ENCODE measurements at regions not wholly inside any gene's neighbourhood (a gene's known extent, or its start where the extent isn't known, plus 50 kb on each side); places are given as distances from the start of the nearest gene placed in this dataset.

GRCh38 chrX:40197071-40197470 is 99.3 kb upstream of the BCOR start:
- H3K4me1 ChIP-seq (ENCODE audit: control insufficient read depth in 3 of 3, insufficient read depth in 2 of 3, low read depth in 1 of 3, low read length in 2 of 3) = no peaks in the 10 kb centered on the region
- no peak for FAIRE-seq
- H3K4me3 ChIP-seq (ENCODE audit: low read depth in 1 of 3, low read length in 3 of 3) = no peak overlapping the region
- no peak for DNase-seq
- H3K9me3 ChIP-seq (ENCODE audit: control insufficient read depth in 2 of 2, insufficient read depth in 1 of 2, low read depth in 1 of 2, low read length in 1 of 2) = no peaks in the 10 kb centered on the region
- no peak overlapping the region for H3K27ac ChIP-seq (ENCODE audit: low read depth in 1 of 3, low read length in 2 of 3)
- no peaks in the 10 kb centered on the region for H3K36me3 ChIP-seq (ENCODE audit: control insufficient read depth in 3 of 3, insufficient read depth in 2 of 3, low read depth in 1 of 3, low read length in 3 of 3)
- no peaks in the 10 kb centered on the region for H3K27me3 ChIP-seq (ENCODE audit: control insufficient read depth in 3 of 3, insufficient read depth in 3 of 3, low read length in 3 of 3)
- 73 to 87% (median 85%) methylated on average over 6 of the region's 6 CpGs for WGBS, 3 donors

- DNase-seq (no peak), FAIRE-seq (no peak)
- Histone ChIP-seq H3K36me3 (ENCODE audit: control insufficient read depth in 3 of 3, insufficient read depth in 2 of 3, low read depth in 1 of 3, low read length in 3 of 3) (no peaks in the 10 kb centered on the region), H3K4me3 (ENCODE audit: low read depth in 1 of 3, low read length in 3 of 3) (no peak overlapping the region), H3K27ac (ENCODE audit: low read depth in 1 of 3, low read length in 2 of 3) (no peak overlapping the region), H3K4me1 (ENCODE audit: control insufficient read depth in 3 of 3, insufficient read depth in 2 of 3, low read depth in 1 of 3, low read length in 2 of 3) (no peaks in the 10 kb centered on the region), H3K27me3 (ENCODE audit: control insufficient read depth in 3 of 3, insufficient read depth in 3 of 3, low read length in 3 of 3) (no peaks in the 10 kb centered on the region), H3K9me3 (ENCODE audit: control insufficient read depth in 2 of 2, insufficient read depth in 1 of 2, low read depth in 1 of 2, low read length in 1 of 2) (no peaks in the 10 kb centered on the region)
- 90 to 100% (median 90%) methylated on average over 1 of the region's 1 CpG for WGBS, 3 donors
Measured at GRCh38 chrX:40195368-40195767, 97.6 kb upstream of the BCOR start.

GRCh38 chrX:40192196-40192595 is 94.4 kb upstream of the BCOR start:
- Histone ChIP-seq H3K9me3 (ENCODE audit: control insufficient read depth in 2 of 2, insufficient read depth in 1 of 2, low read depth in 1 of 2, low read length in 1 of 2) (no peaks in the 10 kb centered on the region), H3K27me3 (ENCODE audit: control insufficient read depth in 3 of 3, insufficient read depth in 3 of 3, low read length in 3 of 3) (no peaks in the 10 kb centered on the region), H3K27ac (ENCODE audit: low read depth in 1 of 3, low read length in 2 of 3) (no peak overlapping the region), H3K36me3 (ENCODE audit: control insufficient read depth in 3 of 3, insufficient read depth in 2 of 3, low read depth in 1 of 3, low read length in 3 of 3) (no peaks in the 10 kb centered on the region), H3K4me3 (ENCODE audit: low read depth in 1 of 3, low read length in 3 of 3) (no peak overlapping the region), H3K4me1 (ENCODE audit: control insufficient read depth in 3 of 3, insufficient read depth in 2 of 3, low read depth in 1 of 3, low read length in 2 of 3) (no peaks in the 10 kb centered on the region)
- FAIRE-seq = no peak
- 73 to 85% (median 75%) methylated on average over 1 of the region's 1 CpG for WGBS, 3 donors
- DNase-seq = no peak

- DNase-seq (no peak), FAIRE-seq (no peak)
- no peaks in the 10 kb centered on the region for H3K27me3 ChIP-seq (ENCODE audit: control insufficient read depth in 3 of 3, insufficient read depth in 3 of 3, low read length in 3 of 3)
- H3K9me3 ChIP-seq (ENCODE audit: control insufficient read depth in 2 of 2, insufficient read depth in 1 of 2, low read depth in 1 of 2, low read length in 1 of 2) = peaks cover 0 to 5% of the 10 kb centered on the region in 2 donors
- H3K36me3 ChIP-seq (ENCODE audit: control insufficient read depth in 3 of 3, insufficient read depth in 2 of 3, low read depth in 1 of 3, low read length in 3 of 3) = no peaks in the 10 kb centered on the region
- WGBS, 3 donors = 71 to 82% (median 72%) methylated on average over 4 of the region's 4 CpGs
- H3K4me1 ChIP-seq (ENCODE audit: control insufficient read depth in 3 of 3, insufficient read depth in 2 of 3, low read depth in 1 of 3, low read length in 2 of 3) = no peaks in the 10 kb centered on the region
- no peak overlapping the region for H3K4me3 ChIP-seq (ENCODE audit: low read depth in 1 of 3, low read length in 3 of 3)
- H3K27ac ChIP-seq (ENCODE audit: low read depth in 1 of 3, low read length in 2 of 3) = no peak overlapping the region
Measured at GRCh38 chrX:40189637-40190036, 91.9 kb upstream of the BCOR start.

GRCh38 chrX:40188573-40189417 is 91.0 kb upstream of the BCOR start:
- no peak for FAIRE-seq
- Histone ChIP-seq H3K36me3 (ENCODE audit: control insufficient read depth in 3 of 3, insufficient read depth in 2 of 3, low read depth in 1 of 3, low read length in 3 of 3) (no peaks in the 10 kb centered on the region), H3K4me1 (ENCODE audit: control insufficient read depth in 3 of 3, insufficient read depth in 2 of 3, low read depth in 1 of 3, low read length in 2 of 3) (no peaks in the 10 kb centered on the region), H3K9me3 (ENCODE audit: control insufficient read depth in 2 of 2, insufficient read depth in 1 of 2, low read depth in 1 of 2, low read length in 1 of 2) (peaks cover 0 to 5% of the 10 kb centered on the region in 2 donors), H3K27ac (ENCODE audit: low read depth in 1 of 3, low read length in 2 of 3) (no peak overlapping the region), H3K27me3 (ENCODE audit: control insufficient read depth in 3 of 3, insufficient read depth in 3 of 3, low read length in 3 of 3) (no peaks in the 10 kb centered on the region), H3K4me3 (ENCODE audit: low read depth in 1 of 3, low read length in 3 of 3) (no peak overlapping the region)
- WGBS, 3 donors = 71 to 77% (median 75%) methylated on average over 18 of the region's 18 CpGs
- no peak for DNase-seq

GRCh38 chrX:40184968-40185367 is 87.2 kb upstream of the BCOR start:
- Histone ChIP-seq H3K4me1 (ENCODE audit: control insufficient read depth in 3 of 3, insufficient read depth in 2 of 3, low read depth in 1 of 3, low read length in 2 of 3) (no peaks in the 10 kb centered on the region), H3K27me3 (ENCODE audit: control insufficient read depth in 3 of 3, insufficient read depth in 3 of 3, low read length in 3 of 3) (no peaks in the 10 kb centered on the region), H3K4me3 (ENCODE audit: low read depth in 1 of 3, low read length in 3 of 3) (no peak overlapping the region), H3K36me3 (ENCODE audit: control insufficient read depth in 3 of 3, insufficient read depth in 2 of 3, low read depth in 1 of 3, low read length in 3 of 3) (no peaks in the 10 kb centered on the region), H3K9me3 (ENCODE audit: control insufficient read depth in 2 of 2, insufficient read depth in 1 of 2, low read depth in 1 of 2, low read length in 1 of 2) (peaks cover 0 to 5% of the 10 kb centered on the region in 2 donors), H3K27ac (ENCODE audit: low read depth in 1 of 3, low read length in 2 of 3) (no peak overlapping the region)
- FAIRE-seq (no peak), DNase-seq (no peak)
- WGBS, 3 donors = 90 to 95% (median 94%) methylated on average over 4 of the region's 4 CpGs

GRCh38 chrX:40182615-40183014 is 84.9 kb upstream of the BCOR start:
- H3K27ac ChIP-seq (ENCODE audit: low read depth in 1 of 3, low read length in 2 of 3) = no peak overlapping the region
- FAIRE-seq (no peak), DNase-seq (no peak)
- H3K9me3 ChIP-seq (ENCODE audit: control insufficient read depth in 2 of 2, insufficient read depth in 1 of 2, low read depth in 1 of 2, low read length in 1 of 2) = peaks cover 0 to 5% of the 10 kb centered on the region in 2 donors
- 71 to 90% (median 80%) methylated on average over 2 of the region's 2 CpGs for WGBS, 3 donors
- H3K4me1 ChIP-seq (ENCODE audit: control insufficient read depth in 3 of 3, insufficient read depth in 2 of 3, low read depth in 1 of 3, low read length in 2 of 3) = no peaks in the 10 kb centered on the region
- H3K27me3 ChIP-seq (ENCODE audit: control insufficient read depth in 3 of 3, insufficient read depth in 3 of 3, low read length in 3 of 3) = no peaks in the 10 kb centered on the region
- no peak overlapping the region for H3K4me3 ChIP-seq (ENCODE audit: low read depth in 1 of 3, low read length in 3 of 3)
- H3K36me3 ChIP-seq (ENCODE audit: control insufficient read depth in 3 of 3, insufficient read depth in 2 of 3, low read depth in 1 of 3, low read length in 3 of 3) = no peaks in the 10 kb centered on the region

GRCh38 chrX:40182095-40182494 is 84.3 kb upstream of the BCOR start:
- no peak for FAIRE-seq
- H3K27ac ChIP-seq (ENCODE audit: low read depth in 1 of 3, low read length in 2 of 3) = no peak overlapping the region
- H3K9me3 ChIP-seq (ENCODE audit: control insufficient read depth in 2 of 2, insufficient read depth in 1 of 2, low read depth in 1 of 2, low read length in 1 of 2) = peaks cover 0 to 5% of the 10 kb centered on the region in 2 donors
- H3K4me3 ChIP-seq (ENCODE audit: low read depth in 1 of 3, low read length in 3 of 3) = no peak overlapping the region
- 89 to 90% (median 90%) methylated on average over 7 of the region's 7 CpGs for WGBS, 3 donors
- H3K36me3 ChIP-seq (ENCODE audit: control insufficient read depth in 3 of 3, insufficient read depth in 2 of 3, low read depth in 1 of 3, low read length in 3 of 3) = no peaks in the 10 kb centered on the region
- H3K27me3 ChIP-seq (ENCODE audit: control insufficient read depth in 3 of 3, insufficient read depth in 3 of 3, low read length in 3 of 3) = no peaks in the 10 kb centered on the region
- H3K4me1 ChIP-seq (ENCODE audit: control insufficient read depth in 3 of 3, insufficient read depth in 2 of 3, low read depth in 1 of 3, low read length in 2 of 3) = peaks cover 0 to 5% (median 0%) of the 10 kb centered on the region in 3 donors
- DNase-seq = no peak

- no peak for DNase-seq
- no peak overlapping the region for H3K4me3 ChIP-seq (ENCODE audit: low read depth in 1 of 3, low read length in 3 of 3)
- H3K36me3 ChIP-seq (ENCODE audit: control insufficient read depth in 3 of 3, insufficient read depth in 2 of 3, low read depth in 1 of 3, low read length in 3 of 3) = no peaks in the 10 kb centered on the region
- no peak for FAIRE-seq
- no peaks in the 10 kb centered on the region for H3K27me3 ChIP-seq (ENCODE audit: control insufficient read depth in 3 of 3, insufficient read depth in 3 of 3, low read length in 3 of 3)
- peak overlapping the region in 1 of 3 donors; percentile 49 for H3K27ac ChIP-seq (ENCODE audit: low read depth in 1 of 3, low read length in 2 of 3)
- 70 to 81% (median 79%) methylated on average over 7 of the region's 7 CpGs for WGBS, 3 donors
- peaks cover 0 to 13% (median 0%) of the 10 kb centered on the region in 3 donors for H3K4me1 ChIP-seq (ENCODE audit: control insufficient read depth in 3 of 3, insufficient read depth in 2 of 3, low read depth in 1 of 3, low read length in 2 of 3)
- H3K9me3 ChIP-seq (ENCODE audit: control insufficient read depth in 2 of 2, insufficient read depth in 1 of 2, low read depth in 1 of 2, low read length in 1 of 2) = no peaks in the 10 kb centered on the region
Measured at GRCh38 chrX:40179283-40179682, 81.5 kb upstream of the BCOR start.
